T-cell (primary cell): ENCODE measurements at regions not wholly inside any gene's neighbourhood (a gene's known extent, or its start where the extent isn't known, plus 50 kb on each side); places are given as distances from the start of the nearest gene placed in this dataset.

ENCODE experiments used
- ATAC-seq, 4 experiments: fragments of 200-7000 bp in 3 of 4; fragments of 150-1000 bp in 1 of 4; cut with Tn5 transposase; replicated peaks in 1 of 4; 1 replicate in 3 of 4; 2 replicates in 1 of 4; pipeline ENCODE4 v1.10.0; 2021; ENCODE audit warnings: moderate library complexity in 3 of 4, mild to moderate bottlenecking in 2 of 4, moderate number of reproducible peaks in 1 of 4
- CTCF ChIA-PET, 2 donors: fragments of 300-600 bp; sonication (Branson Sonifier 250); formaldehyde crosslinking; loops; one replicate each; lab custom pipeline; 2022; ENCODE audit warnings: antibody characterized with exemption in 2 of 2; lab: Charles Lee
- POLR2A ChIA-PET, 2 donors: fragments of 300-600 bp; sonication (Branson Sonifier 250); formaldehyde crosslinking; loops; one replicate each; lab custom pipeline; 2022; ENCODE audit warnings: antibody characterized with exemption in 2 of 2; lab: Charles Lee
- DNase-seq, 35 experiments: peaks; one replicate each; pipeline versions ENCODE4 v3.0.0 to v3.0.0-alpha.2; 2013 to 2023
- H3K27ac ChIP-seq: one replicate; pipeline ENCODE4 v1.5.1; 2013; ENCODE audit warnings: low read length
- H3K27me3 ChIP-seq, 2 experiments: replicated peaks in 1 of 2; 1 replicate in 1 of 2; 2 replicates in 1 of 2; pipeline versions ENCODE4 v1.6.1 to v1.7.0; 2013; ENCODE audit warnings: low read length in 1 of 2, mixed read lengths in 1 of 2; ENCODE audit not compliant: control insufficient read depth in 2 of 2, insufficient read depth in 2 of 2; ENCODE audit errors: extremely low read depth in 1 of 2
- H3K36me3 ChIP-seq, 2 donors: 1 replicate in 1 of 2; 2 replicates in 1 of 2; pipeline versions ENCODE4 v1.6.1 to v1.7.0; 2013; ENCODE audit warnings: low read length in 1 of 2; ENCODE audit not compliant: control insufficient read depth in 2 of 2, insufficient read depth in 1 of 2; ENCODE audit errors: extremely low read depth in 1 of 2
- H3K4me1 ChIP-seq, 2 experiments: 1 replicate in 1 of 2; 2 replicates in 1 of 2; pipeline versions ENCODE4 v1.6.1 to v1.7.0; 2013; ENCODE audit warnings: low read length in 2 of 2, mixed read lengths in 1 of 2; ENCODE audit not compliant: insufficient read depth in 2 of 2, control insufficient read depth in 1 of 2; ENCODE audit errors: extremely low read depth in 1 of 2
- H3K4me3 ChIP-seq, 2 donors: 1 replicate in 1 of 2; 2 replicates in 1 of 2; pipeline versions ENCODE4 v1.5.1 to v1.7.0; 2013; ENCODE audit warnings: mild to moderate bottlenecking in 2 of 2, low read length in 1 of 2, moderate library complexity in 1 of 2; ENCODE audit not compliant: control insufficient read depth in 1 of 2; ENCODE audit errors: extremely low read depth in 1 of 2
- H3K9me3 ChIP-seq: 2 replicates; pipeline ENCODE4 v1.7.0; 2013
- H3K27ac Mint-ChIP-seq, 2 donors: one replicate each; pipeline ENCODE4 v1.8.0; 2020 to 2021; ENCODE audit warnings: mild to moderate bottlenecking in 2 of 2, mixed read lengths in 2 of 2
- H3K27me3 Mint-ChIP-seq, 2 donors: one replicate each; pipeline ENCODE4 v1.8.0; 2021 to 2022; ENCODE audit warnings: mixed read lengths in 2 of 2
- H3K36me3 Mint-ChIP-seq: one replicate; pipeline ENCODE4 v1.8.0; 2021; ENCODE audit warnings: mixed read lengths
- H3K4me1 Mint-ChIP-seq, 3 donors: one replicate each; pipeline ENCODE4 v1.8.0; 2020 to 2022; ENCODE audit warnings: mixed read lengths in 3 of 3, mild to moderate bottlenecking in 1 of 3
- H3K4me3 Mint-ChIP-seq, 3 donors: one replicate each; pipeline ENCODE4 v1.8.0; 2020 to 2022; ENCODE audit warnings: mild to moderate bottlenecking in 3 of 3, mixed read lengths in 3 of 3, moderate library complexity in 3 of 3
- H3K9me3 Mint-ChIP-seq, 3 donors: one replicate each; pipeline ENCODE4 v1.8.0; 2020 to 2022; ENCODE audit warnings: mixed read lengths in 3 of 3
- WGBS: methylation state at CpG from one replicate; pipeline ENCODE4 v1.1.5; 2013; ENCODE audit warnings: missing lambda C conversion rate; ENCODE audit not compliant: insufficient coverage; 5-methylcytosine and 5-hydroxymethylcytosine counted together

DNA sequence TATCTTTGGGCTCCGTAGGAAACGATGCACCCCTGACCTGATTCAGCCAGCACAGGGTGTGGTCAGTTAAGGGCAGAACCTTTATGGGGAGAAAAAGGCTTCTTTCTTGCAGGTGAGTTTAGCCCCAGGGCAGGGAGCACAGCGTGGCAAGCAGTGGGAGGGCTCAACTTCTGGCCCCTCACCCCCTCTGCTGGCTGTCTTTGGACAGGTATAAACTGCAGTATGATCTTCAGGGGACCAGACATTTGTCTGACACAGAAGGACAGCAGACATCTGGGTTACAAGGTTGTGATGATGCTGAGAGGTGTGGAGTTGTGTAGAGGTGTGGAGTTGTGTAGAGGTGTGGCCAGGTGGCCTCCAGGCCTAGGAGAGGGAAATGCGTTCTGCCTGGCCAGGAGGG lies 324.0 kb upstream of the PLET1 start:
- H3K27ac ChIP-seq = no peak overlapping the region
- ATAC-seq = peak in 1 of 4 experiments; percentile 38
- CTCF ChIA-PET = interaction anchor here in 1 of 2 donors (1.0 to 1.5 kb wide), 3 partner anchors 297 to 705 kb away, joined by 3 to 7 read pairs (median 5); no protein-coding TSS in a partner anchor

DNA sequence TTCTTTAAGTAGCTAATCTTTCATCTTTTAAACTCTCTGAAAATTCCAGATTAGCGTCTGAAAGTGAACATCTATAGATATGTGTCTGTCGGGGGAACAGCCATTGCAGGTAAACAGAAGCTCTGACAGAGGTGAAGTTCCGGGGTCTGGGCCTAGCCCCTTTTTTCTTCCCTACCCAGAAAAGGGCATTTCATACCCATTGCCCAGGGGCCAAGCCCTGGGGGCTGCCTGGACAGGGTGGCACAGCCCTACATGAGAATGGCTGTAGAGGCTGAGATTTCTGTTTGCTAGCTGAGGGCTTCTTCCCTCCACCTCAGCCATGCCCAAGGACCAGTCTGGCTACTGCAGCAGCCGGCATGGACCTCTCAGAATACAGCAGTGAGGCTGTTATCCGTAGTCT lies 327.0 kb upstream of the PLET1 start:
- Mint-ChIP-seq H3K9me3 (no peaks in the 10 kb centered on the region), H3K36me3 (no peaks in the 10 kb centered on the region), H3K27ac (no peak overlapping the region), H3K4me1 (peaks cover 0 to 4% (median 2%) of the 10 kb centered on the region in 3 donors), H3K4me3 (no peak overlapping the region), H3K27me3 (no peaks in the 10 kb centered on the region)
- WGBS = 40% methylated on average over 1 of the region's 5 CpGs
- Histone ChIP-seq H3K9me3 (no peaks in the 10 kb centered on the region), H3K4me3 (no peak overlapping the region), H3K4me1 (peaks cover 0 to 3% of the 10 kb centered on the region in 2 experiments), H3K36me3 (no peaks in the 10 kb centered on the region), H3K27me3 (no peaks in the 10 kb centered on the region), H3K27ac (no peak overlapping the region)
- CTCF ChIA-PET = interaction anchor here (0.5 to 2.6 kb wide), 15 partner anchors 9 to 702 kb away, joined by 3 to 21 read pairs (median 4); no protein-coding TSS in a partner anchor
- ATAC-seq (no peak), DNase-seq (no peak)
- POLR2A ChIA-PET = interaction anchor here in 1 of 2 donors (0.6 kb wide), 1 partner anchor 305 kb away, joined by 4 read pairs; no protein-coding TSS in a partner anchor

More for the DNA sequence above, 324.0 kb upstream of the PLET1 start:
- no peaks in the 10 kb centered on the region for H3K9me3 Mint-ChIP-seq
- no peak overlapping the region for H3K4me3 ChIP-seq
- H3K4me1 ChIP-seq = peaks cover 0 to 3% of the 10 kb centered on the region in 2 experiments
- no peaks in the 10 kb centered on the region for H3K36me3 ChIP-seq
- DNase-seq = peak in 4 of 35 experiments; percentile 2 to 12 (median 4)
- H3K27me3 Mint-ChIP-seq = peaks cover 0 to 3% of the 10 kb centered on the region in 2 donors
- peaks cover 0 to 4% (median 2%) of the 10 kb centered on the region in 3 donors for H3K4me1 Mint-ChIP-seq
- no peak overlapping the region for H3K4me3 Mint-ChIP-seq
- no peak overlapping the region for H3K27ac Mint-ChIP-seq
- no peaks in the 10 kb centered on the region for H3K27me3 ChIP-seq
- POLR2A ChIA-PET = no interaction called here
- H3K9me3 ChIP-seq = no peaks in the 10 kb centered on the region
- no peaks in the 10 kb centered on the region for H3K36me3 Mint-ChIP-seq
- WGBS = 72% methylated on average over 4 of the region's 4 CpGs

DNA sequence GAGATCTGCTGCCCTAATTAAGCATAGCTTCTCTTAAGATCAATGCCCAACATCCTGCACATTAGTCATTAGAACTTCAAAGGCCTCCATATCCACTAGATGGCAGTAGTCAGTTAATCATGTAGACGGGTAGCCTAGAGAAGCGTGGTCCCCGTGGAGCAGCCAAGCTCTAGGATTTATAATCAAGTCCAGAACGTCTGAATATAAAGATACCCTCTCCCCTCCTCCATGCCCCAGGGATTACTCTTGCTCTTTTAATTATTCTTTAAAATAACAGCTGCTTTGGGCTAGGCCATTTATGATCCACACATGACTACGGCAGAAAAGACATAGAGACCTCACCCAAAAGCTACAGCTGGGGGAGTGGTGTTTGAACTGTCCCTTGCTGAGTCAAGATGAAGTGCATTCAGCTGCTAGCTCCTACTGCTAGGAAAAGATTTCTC lies 327.6 kb upstream of the PLET1 start:
- Histone ChIP-seq H3K36me3 (no peaks in the 10 kb centered on the region), H3K4me1 (peaks cover 0 to 3% of the 10 kb centered on the region in 2 experiments), H3K27me3 (no peaks in the 10 kb centered on the region), H3K27ac (no peak overlapping the region), H3K9me3 (no peaks in the 10 kb centered on the region), H3K4me3 (no peak overlapping the region)
- H3K4me3 Mint-ChIP-seq = no peak overlapping the region
- CTCF ChIA-PET = interaction anchor here (0.5 to 2.6 kb wide), 29 partner anchors 8 to 1762 kb away, joined by 3 to 21 read pairs (median 4); no protein-coding TSS in a partner anchor
- DNase-seq (peak in 25 of 35 experiments; percentile 4 to 69 (median 16)), ATAC-seq (peak; percentile 56 to 83 (median 78))
- no peaks in the 10 kb centered on the region for H3K27me3 Mint-ChIP-seq
- H3K4me1 Mint-ChIP-seq = peaks cover 0 to 4% (median 2%) of the 10 kb centered on the region in 3 donors
- 0% methylated on average over 1 of the region's 5 CpGs for WGBS
- H3K9me3 Mint-ChIP-seq = no peaks in the 10 kb centered on the region
- H3K36me3 Mint-ChIP-seq = no peaks in the 10 kb centered on the region
- POLR2A ChIA-PET = interaction anchor here (0.6 kb wide), 2 partner anchors 304 to 1337 kb away, joined by 3 to 4 read pairs; no protein-coding TSS in a partner anchor
- H3K27ac Mint-ChIP-seq = no peak overlapping the region

DNA sequence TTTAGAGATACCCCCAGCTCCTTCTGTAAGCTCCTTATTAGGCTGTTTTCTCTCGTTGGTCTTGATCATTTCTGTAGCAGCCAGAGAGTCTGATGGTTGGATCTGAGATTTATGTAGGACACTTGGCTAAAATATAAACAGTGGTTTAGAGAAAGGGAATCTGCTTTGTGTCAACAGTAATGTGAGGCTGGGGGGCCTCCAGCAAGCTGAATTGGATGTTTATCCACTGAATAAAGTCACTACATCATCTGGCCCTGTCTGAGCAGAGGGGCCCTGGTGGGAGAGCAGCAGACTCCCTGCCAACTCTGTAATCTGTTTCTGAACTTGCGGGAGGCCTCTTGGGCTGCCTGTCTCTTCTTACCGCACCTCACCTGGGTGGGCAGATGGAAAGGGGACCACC lies 328.5 kb upstream of the PLET1 start:
- POLR2A ChIA-PET = no interaction called here
- H3K27ac ChIP-seq = no peak overlapping the region
- H3K9me3 ChIP-seq = no peaks in the 10 kb centered on the region
- no peak for ATAC-seq
- H3K36me3 ChIP-seq = no peaks in the 10 kb centered on the region
- H3K4me1 ChIP-seq = peaks cover 0 to 3% of the 10 kb centered on the region in 2 experiments
- Mint-ChIP-seq H3K36me3 (no peaks in the 10 kb centered on the region), H3K4me3 (no peak overlapping the region), H3K27ac (no peak overlapping the region), H3K9me3 (no peaks in the 10 kb centered on the region), H3K4me1 (peaks cover 0 to 4% (median 2%) of the 10 kb centered on the region in 3 donors), H3K27me3 (no peaks in the 10 kb centered on the region)
- CTCF ChIA-PET = interaction anchor here (0.6 to 2.6 kb wide), 10 partner anchors 7 to 1207 kb away, joined by 3 to 21 read pairs (median 6); no protein-coding TSS in a partner anchor
- no peak overlapping the region for H3K4me3 ChIP-seq
- no peak for DNase-seq
- no peaks in the 10 kb centered on the region for H3K27me3 ChIP-seq
- WGBS = 20% methylated on average over 1 of the region's 3 CpGs

DNA sequence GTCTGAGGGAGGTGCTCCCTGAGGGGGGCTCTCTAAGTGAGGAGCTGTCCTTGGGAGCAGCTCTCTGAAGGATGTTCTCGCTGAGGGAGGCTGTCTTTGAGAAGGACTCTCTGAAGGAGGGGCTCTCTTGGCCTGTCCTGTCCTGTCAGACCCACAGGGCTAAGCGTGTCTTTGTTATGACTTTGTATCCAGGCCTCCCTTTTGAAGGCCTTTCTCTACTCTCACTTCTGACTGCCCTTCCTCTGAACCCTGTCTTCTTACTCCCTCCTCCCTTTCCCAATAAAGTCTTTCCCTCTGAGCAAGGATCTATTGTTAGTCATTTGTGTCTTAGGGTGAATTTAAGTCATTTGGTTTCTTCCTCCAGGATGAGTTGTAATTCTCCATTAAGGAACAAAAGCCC lies 330.1 kb upstream of the PLET1 start:
- POLR2A ChIA-PET = no interaction called here
- CTCF ChIA-PET = interaction anchor here in 1 of 2 donors (0.5 kb wide), 1 partner anchor 328 kb away, joined by 3 read pairs; no protein-coding TSS in a partner anchor
- no peaks in the 10 kb centered on the region for H3K9me3 ChIP-seq
- no peak overlapping the region for H3K4me3 ChIP-seq
- ATAC-seq = no peak
- no peaks in the 10 kb centered on the region for H3K36me3 Mint-ChIP-seq
- H3K4me1 ChIP-seq = peaks cover 0 to 3% of the 10 kb centered on the region in 2 experiments
- 33% methylated on average over 1 of the region's 2 CpGs for WGBS
- no peaks in the 10 kb centered on the region for H3K9me3 Mint-ChIP-seq
- H3K27me3 Mint-ChIP-seq = no peaks in the 10 kb centered on the region
- H3K4me3 Mint-ChIP-seq = no peak overlapping the region
- peaks cover 0 to 4% (median 2%) of the 10 kb centered on the region in 3 donors for H3K4me1 Mint-ChIP-seq
- no peak overlapping the region for H3K27ac Mint-ChIP-seq
- H3K36me3 ChIP-seq = no peaks in the 10 kb centered on the region
- no peak overlapping the region for H3K27ac ChIP-seq
- no peaks in the 10 kb centered on the region for H3K27me3 ChIP-seq
- no peak for DNase-seq

DNA sequence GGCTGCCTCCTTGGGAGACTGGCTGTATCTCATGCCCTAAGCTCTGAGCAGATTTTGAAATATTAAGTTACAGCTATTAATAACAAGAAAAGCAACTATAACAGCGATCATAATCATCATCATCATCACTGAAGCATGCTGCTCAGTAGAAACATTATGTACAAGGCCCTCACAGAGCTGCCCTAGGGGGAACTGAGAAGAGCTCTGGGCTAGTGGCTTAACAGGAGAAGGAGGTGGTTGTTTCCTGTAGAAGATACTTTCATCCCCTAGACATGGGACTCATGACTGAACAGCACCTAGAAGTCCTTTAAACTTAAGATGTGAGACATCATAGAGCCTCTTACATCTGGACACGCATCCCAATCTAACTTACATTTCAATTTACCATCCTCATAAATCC lies 332.8 kb upstream of the PLET1 start:
- H3K27ac ChIP-seq = no peak overlapping the region
- no peak overlapping the region for H3K4me3 ChIP-seq
- no peaks in the 10 kb centered on the region for H3K36me3 Mint-ChIP-seq
- H3K36me3 ChIP-seq = no peaks in the 10 kb centered on the region
- no peak for ATAC-seq
- no peaks in the 10 kb centered on the region for H3K9me3 Mint-ChIP-seq
- DNase-seq = no peak
- H3K27me3 ChIP-seq = no peaks in the 10 kb centered on the region
- no peak overlapping the region for H3K4me3 Mint-ChIP-seq
- peaks cover 0 to 7% of the 10 kb centered on the region in 2 experiments for H3K4me1 ChIP-seq
- no peak overlapping the region for H3K27ac Mint-ChIP-seq
- POLR2A ChIA-PET = no interaction called here
- H3K4me1 Mint-ChIP-seq = peaks cover 4 to 6% (median 5%) of the 10 kb centered on the region in 3 donors
- H3K9me3 ChIP-seq = no peaks in the 10 kb centered on the region
- CTCF ChIA-PET = interaction anchor here in 1 of 2 donors (0.6 kb wide), 1 partner anchor 58 kb away, joined by 3 read pairs; no protein-coding TSS in a partner anchor
- no CpG with 5 or more reads among the region's 2 CpGs for WGBS
- H3K27me3 Mint-ChIP-seq = peaks cover 4 to 6% of the 10 kb centered on the region in 2 donors
